ENCODE measurements at regions not wholly inside any gene's neighbourhood (a gene's known extent, or its start where the extent isn't known, plus 50 kb on each side); places are given as distances from the start of the nearest gene placed in this dataset.

DNA sequence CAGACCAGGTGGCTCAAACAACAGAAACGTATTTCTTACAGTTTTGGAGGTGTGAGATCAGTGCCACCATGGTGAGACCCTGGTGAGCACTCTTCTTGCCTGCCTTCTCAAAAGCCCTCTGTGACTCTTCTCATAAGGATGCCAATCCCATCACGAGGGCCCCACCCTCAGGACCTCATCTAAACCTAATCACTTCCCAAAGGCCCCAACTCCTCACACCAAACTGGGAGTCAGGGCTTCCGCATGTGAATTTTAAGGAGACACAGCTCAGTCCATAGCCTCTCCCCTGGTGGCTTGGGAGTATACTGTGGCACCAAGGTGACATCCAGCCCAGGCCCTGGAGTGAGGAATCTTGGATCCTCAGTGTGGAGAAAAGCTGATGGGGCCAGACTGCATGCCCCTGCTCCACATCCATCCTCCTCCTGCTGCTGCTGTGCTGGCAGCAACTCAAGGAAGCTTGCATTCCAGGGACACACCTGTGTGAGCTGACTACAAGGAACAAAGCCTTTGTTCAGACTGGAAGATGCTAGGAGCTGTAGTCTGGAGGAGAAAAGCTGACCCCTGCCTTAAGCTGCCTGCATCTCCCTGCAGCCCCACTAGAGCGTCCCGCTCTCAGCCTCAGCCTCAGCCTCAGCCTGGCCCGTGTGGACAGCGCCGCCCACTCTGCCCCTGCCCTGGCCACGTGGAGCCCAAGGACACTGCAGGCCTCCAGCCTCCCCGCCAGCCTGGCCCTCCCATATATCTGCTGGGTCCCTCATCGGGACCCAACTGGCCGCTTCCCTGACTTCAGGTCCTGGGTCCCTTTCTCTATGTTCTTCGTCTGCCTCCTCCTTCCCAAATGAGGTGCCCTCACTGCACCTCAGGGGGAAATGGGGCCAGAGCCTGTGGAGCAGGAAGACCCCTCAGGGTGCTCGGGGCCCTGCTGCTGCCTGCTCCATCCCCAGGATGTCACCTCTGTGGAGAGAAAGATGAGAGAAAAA is 87.8 kb upstream of the RAB6C start:
- no peak for DNase-seq
- Histone ChIP-seq H3K4me1 (ENCODE audit: low read length) (no peaks in the 10 kb centered on the region), H3K4me3 (ENCODE audit: low read length) (no peak overlapping the region), H3K4me2 (ENCODE audit: low read depth, low read length, poor library complexity, severe bottlenecking) (no peak overlapping the region), H4K20me1 (ENCODE audit: insufficient read depth, low read depth, low read length) (no peaks in the 10 kb centered on the region), H3K79me2 (ENCODE audit: low read length) (no peaks in the 10 kb centered on the region), H2AFZ (ENCODE audit: low read length) (no peak overlapping the region), H3K27me3 (ENCODE audit: low read length) (no peaks in the 10 kb centered on the region), H3K27ac (ENCODE audit: low read length) (no peak overlapping the region), H3K9me2 (replicated peaks; ENCODE audit: insufficient read depth, low read length) (no peaks in the 10 kb centered on the region), H3K36me3 (ENCODE audit: insufficient read depth, low read length) (no peaks in the 10 kb centered on the region), H3K9ac (ENCODE audit: low read length) (no peak overlapping the region), H3K9me3 (ENCODE audit: low read length) (no peaks in the 10 kb centered on the region)

DNA sequence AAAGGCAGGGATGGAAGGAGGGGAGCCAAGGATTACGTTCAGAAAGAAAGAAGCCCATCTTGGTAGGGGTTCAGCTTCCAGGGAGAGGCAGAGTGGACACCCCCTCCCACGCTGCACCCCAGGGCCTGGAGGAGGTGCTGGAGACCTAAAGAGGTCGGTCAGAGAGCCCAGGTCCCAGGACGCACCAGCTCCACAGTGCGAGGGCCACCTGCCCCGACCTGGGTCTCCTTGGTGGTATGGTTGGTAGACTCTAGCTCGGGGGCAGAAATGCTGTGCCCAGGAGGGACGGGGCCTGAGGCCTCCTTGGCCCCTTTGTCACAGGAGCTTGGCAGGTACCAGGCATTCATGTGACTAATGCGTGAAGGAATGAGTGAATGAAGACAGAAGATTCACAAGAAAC is 87.1 kb upstream of the RAB6C start:
- no peak overlapping the region for H3K4me3 ChIP-seq (ENCODE audit: low read length)
- no peaks in the 10 kb centered on the region for H3K4me1 ChIP-seq (ENCODE audit: low read length)
- H3K27ac ChIP-seq (ENCODE audit: low read length) = no peak overlapping the region
- DNase-seq = no peak
- no peaks in the 10 kb centered on the region for H3K9me2 ChIP-seq (replicated peaks; ENCODE audit: insufficient read depth, low read length)
- no peaks in the 10 kb centered on the region for H3K36me3 ChIP-seq (ENCODE audit: insufficient read depth, low read length)
- H3K9ac ChIP-seq (ENCODE audit: low read length) = no peak overlapping the region
- no peak overlapping the region for H3K4me2 ChIP-seq (ENCODE audit: low read depth, low read length, poor library complexity, severe bottlenecking)
- no peak overlapping the region for H2AFZ ChIP-seq (ENCODE audit: low read length)
- H3K79me2 ChIP-seq (ENCODE audit: low read length) = no peaks in the 10 kb centered on the region
- H3K27me3 ChIP-seq (ENCODE audit: low read length) = no peaks in the 10 kb centered on the region
- no peaks in the 10 kb centered on the region for H4K20me1 ChIP-seq (ENCODE audit: insufficient read depth, low read depth, low read length)
- no peaks in the 10 kb centered on the region for H3K9me3 ChIP-seq (ENCODE audit: low read length)

DNA sequence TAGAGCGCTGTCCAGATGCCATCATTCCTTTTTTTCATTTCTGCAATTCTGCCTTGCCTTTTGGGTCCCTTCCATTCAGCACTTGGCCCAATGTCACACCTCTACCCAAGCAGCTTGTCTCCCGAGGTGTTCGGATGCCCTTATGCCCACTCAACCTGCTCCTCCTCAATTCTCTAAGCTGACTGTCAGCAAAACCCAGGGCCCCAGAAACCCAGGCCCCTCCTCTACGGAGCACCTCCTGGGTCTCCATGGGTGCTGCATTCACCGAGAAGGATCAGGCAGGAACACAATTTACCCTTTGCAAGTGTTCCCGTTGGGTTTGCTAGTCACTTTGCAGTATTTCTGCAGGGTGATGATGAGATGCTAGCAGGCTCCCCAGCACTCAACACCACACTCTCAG is 86.7 kb upstream of the RAB6C start:
- no peak overlapping the region for H2AFZ ChIP-seq (ENCODE audit: low read length)
- H3K9me2 ChIP-seq (replicated peaks; ENCODE audit: insufficient read depth, low read length) = no peaks in the 10 kb centered on the region
- no peaks in the 10 kb centered on the region for H4K20me1 ChIP-seq (ENCODE audit: insufficient read depth, low read depth, low read length)
- no peaks in the 10 kb centered on the region for H3K79me2 ChIP-seq (ENCODE audit: low read length)
- H3K36me3 ChIP-seq (ENCODE audit: insufficient read depth, low read length) = no peaks in the 10 kb centered on the region
- no peaks in the 10 kb centered on the region for H3K4me1 ChIP-seq (ENCODE audit: low read length)
- H3K9ac ChIP-seq (ENCODE audit: low read length) = no peak overlapping the region
- DNase-seq = no peak
- H3K9me3 ChIP-seq (ENCODE audit: low read length) = no peaks in the 10 kb centered on the region
- H3K4me3 ChIP-seq (ENCODE audit: low read length) = no peak overlapping the region
- H3K27me3 ChIP-seq (ENCODE audit: low read length) = no peaks in the 10 kb centered on the region
- no peak overlapping the region for H3K27ac ChIP-seq (ENCODE audit: low read length)
- no peak overlapping the region for H3K4me2 ChIP-seq (ENCODE audit: low read depth, low read length, poor library complexity, severe bottlenecking)

DNA sequence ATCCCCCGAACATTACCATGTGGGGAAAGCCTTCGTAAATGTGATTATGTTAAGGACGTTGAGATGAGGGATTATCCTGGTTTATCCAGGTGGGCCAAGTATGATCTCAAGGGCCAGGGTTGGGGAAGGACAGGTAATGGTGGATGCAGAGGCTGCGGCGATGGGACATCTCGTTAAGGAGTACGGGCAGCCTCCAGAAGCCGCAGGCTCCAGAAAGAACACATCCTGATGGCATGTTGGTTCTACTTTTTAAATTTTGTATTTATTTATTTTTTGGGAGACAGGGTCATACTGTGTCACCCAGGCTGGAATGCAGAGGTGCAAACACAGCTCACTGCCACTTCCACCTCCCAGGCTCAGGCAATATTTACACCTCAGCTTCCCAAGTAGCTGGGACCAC is 86.2 kb upstream of the RAB6C start:
- no peak overlapping the region for H3K27ac ChIP-seq (ENCODE audit: low read length)
- H3K9me2 ChIP-seq (replicated peaks; ENCODE audit: insufficient read depth, low read length) = no peaks in the 10 kb centered on the region
- H3K9ac ChIP-seq (ENCODE audit: low read length) = no peak overlapping the region
- no peaks in the 10 kb centered on the region for H4K20me1 ChIP-seq (ENCODE audit: insufficient read depth, low read depth, low read length)
- H2AFZ ChIP-seq (ENCODE audit: low read length) = no peak overlapping the region
- no peak for DNase-seq
- no peaks in the 10 kb centered on the region for H3K9me3 ChIP-seq (ENCODE audit: low read length)
- no peaks in the 10 kb centered on the region for H3K79me2 ChIP-seq (ENCODE audit: low read length)
- no peak overlapping the region for H3K4me2 ChIP-seq (ENCODE audit: low read depth, low read length, poor library complexity, severe bottlenecking)
- H3K27me3 ChIP-seq (ENCODE audit: low read length) = no peaks in the 10 kb centered on the region
- H3K4me1 ChIP-seq (ENCODE audit: low read length) = no peaks in the 10 kb centered on the region
- no peak overlapping the region for H3K4me3 ChIP-seq (ENCODE audit: low read length)
- H3K36me3 ChIP-seq (ENCODE audit: insufficient read depth, low read length) = no peaks in the 10 kb centered on the region

DNA sequence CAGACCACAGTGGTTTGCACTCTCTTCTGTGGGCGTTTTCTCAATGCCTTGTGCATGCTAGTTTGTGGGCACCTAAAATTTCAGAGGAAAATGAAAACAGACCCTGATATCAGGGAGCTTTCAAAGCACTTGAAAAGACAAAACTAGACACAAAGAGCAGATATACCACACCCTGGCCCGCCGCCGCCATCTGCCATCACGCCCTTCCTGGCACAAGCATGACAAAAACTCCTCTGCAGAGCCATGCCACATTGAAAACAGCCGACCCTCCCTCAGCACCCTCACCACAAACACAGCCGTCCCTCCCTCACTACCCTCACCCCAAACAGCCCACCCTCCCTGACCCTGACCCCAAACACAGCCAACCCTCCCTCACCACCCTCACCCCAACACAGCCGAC is 84.8 kb upstream of the RAB6C start:
- H3K4me1 ChIP-seq (ENCODE audit: low read length) = no peaks in the 10 kb centered on the region
- H3K9ac ChIP-seq (ENCODE audit: low read length) = no peak overlapping the region
- no peak overlapping the region for H2AFZ ChIP-seq (ENCODE audit: low read length)
- DNase-seq = no peak
- H3K4me3 ChIP-seq (ENCODE audit: low read length) = no peak overlapping the region
- no peaks in the 10 kb centered on the region for H3K9me3 ChIP-seq (ENCODE audit: low read length)
- no peak overlapping the region for H3K4me2 ChIP-seq (ENCODE audit: low read depth, low read length, poor library complexity, severe bottlenecking)
- H4K20me1 ChIP-seq (ENCODE audit: insufficient read depth, low read depth, low read length) = no peaks in the 10 kb centered on the region
- no peak overlapping the region for H3K27ac ChIP-seq (ENCODE audit: low read length)
- H3K36me3 ChIP-seq (ENCODE audit: insufficient read depth, low read length) = no peaks in the 10 kb centered on the region
- H3K9me2 ChIP-seq (replicated peaks; ENCODE audit: insufficient read depth, low read length) = no peaks in the 10 kb centered on the region
- H3K27me3 ChIP-seq (ENCODE audit: low read length) = no peaks in the 10 kb centered on the region
- no peaks in the 10 kb centered on the region for H3K79me2 ChIP-seq (ENCODE audit: low read length)

DNA sequence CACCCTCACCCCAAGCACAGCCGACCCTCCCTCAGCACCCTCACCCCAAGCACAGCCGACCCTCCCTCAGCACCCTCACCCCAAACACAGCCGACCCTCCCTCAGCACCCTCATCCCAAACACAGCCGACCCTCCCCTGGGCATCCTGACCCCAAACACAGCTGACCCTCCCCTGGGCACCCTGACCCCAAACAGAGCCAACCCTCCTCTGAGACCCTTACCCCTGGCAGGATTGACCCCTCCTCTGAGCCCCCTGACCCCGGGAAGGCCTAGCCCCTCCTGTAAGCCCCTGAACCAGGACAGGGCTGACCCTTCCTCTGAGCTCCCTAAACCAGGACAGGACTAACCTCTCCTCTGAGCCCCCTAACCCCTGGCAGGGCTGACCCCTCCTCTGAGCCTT is 84.4 kb upstream of the RAB6C start:
- Histone ChIP-seq H3K79me2 (ENCODE audit: low read length) (no peaks in the 10 kb centered on the region), H3K27me3 (ENCODE audit: low read length) (no peaks in the 10 kb centered on the region), H3K4me2 (ENCODE audit: low read depth, low read length, poor library complexity, severe bottlenecking) (no peak overlapping the region), H2AFZ (ENCODE audit: low read length) (no peak overlapping the region), H4K20me1 (ENCODE audit: insufficient read depth, low read depth, low read length) (no peaks in the 10 kb centered on the region), H3K4me3 (ENCODE audit: low read length) (no peak overlapping the region), H3K4me1 (ENCODE audit: low read length) (no peaks in the 10 kb centered on the region), H3K27ac (ENCODE audit: low read length) (no peak overlapping the region), H3K9me3 (ENCODE audit: low read length) (no peaks in the 10 kb centered on the region), H3K36me3 (ENCODE audit: insufficient read depth, low read length) (no peaks in the 10 kb centered on the region), H3K9me2 (replicated peaks; ENCODE audit: insufficient read depth, low read length) (no peaks in the 10 kb centered on the region), H3K9ac (ENCODE audit: low read length) (no peak overlapping the region)
- no peak for DNase-seq

DNA sequence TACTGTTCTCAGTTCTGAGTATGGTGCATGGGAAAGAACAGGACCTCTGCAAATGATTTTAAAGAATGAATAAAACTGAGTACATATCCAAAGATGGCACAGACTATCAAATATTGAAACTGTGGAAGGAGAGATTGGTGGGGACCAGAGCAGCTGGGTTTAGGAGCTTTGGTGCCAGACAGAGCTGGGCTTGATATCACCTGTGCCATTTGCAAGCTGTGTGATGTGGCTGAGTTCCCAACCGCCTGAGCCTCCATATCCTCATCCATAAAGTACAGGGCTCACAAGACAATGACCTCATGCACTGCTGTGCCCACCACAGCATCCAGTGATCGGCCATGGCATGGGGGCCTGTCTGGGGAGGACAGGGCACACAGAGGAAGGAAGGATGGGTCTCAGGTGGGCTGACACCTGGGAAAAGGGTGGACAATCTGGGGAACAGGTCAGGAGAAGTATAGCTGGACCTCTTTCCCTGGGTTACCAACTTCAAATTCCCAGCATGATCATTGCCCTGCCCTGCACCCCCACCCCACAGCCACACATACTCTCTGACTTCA is 83.9 kb upstream of the RAB6C start:
- Histone ChIP-seq H3K36me3 (ENCODE audit: insufficient read depth, low read length) (no peaks in the 10 kb centered on the region), H4K20me1 (ENCODE audit: insufficient read depth, low read depth, low read length) (no peaks in the 10 kb centered on the region), H3K27me3 (ENCODE audit: low read length) (no peaks in the 10 kb centered on the region), H3K9me2 (replicated peaks; ENCODE audit: insufficient read depth, low read length) (no peaks in the 10 kb centered on the region), H3K4me1 (ENCODE audit: low read length) (no peaks in the 10 kb centered on the region), H3K4me2 (ENCODE audit: low read depth, low read length, poor library complexity, severe bottlenecking) (no peak overlapping the region), H3K9ac (ENCODE audit: low read length) (no peak overlapping the region), H2AFZ (ENCODE audit: low read length) (no peak overlapping the region), H3K79me2 (ENCODE audit: low read length) (no peaks in the 10 kb centered on the region), H3K4me3 (ENCODE audit: low read length) (no peak overlapping the region), H3K27ac (ENCODE audit: low read length) (no peak overlapping the region), H3K9me3 (ENCODE audit: low read length) (no peaks in the 10 kb centered on the region)
- no peak for DNase-seq

DNA sequence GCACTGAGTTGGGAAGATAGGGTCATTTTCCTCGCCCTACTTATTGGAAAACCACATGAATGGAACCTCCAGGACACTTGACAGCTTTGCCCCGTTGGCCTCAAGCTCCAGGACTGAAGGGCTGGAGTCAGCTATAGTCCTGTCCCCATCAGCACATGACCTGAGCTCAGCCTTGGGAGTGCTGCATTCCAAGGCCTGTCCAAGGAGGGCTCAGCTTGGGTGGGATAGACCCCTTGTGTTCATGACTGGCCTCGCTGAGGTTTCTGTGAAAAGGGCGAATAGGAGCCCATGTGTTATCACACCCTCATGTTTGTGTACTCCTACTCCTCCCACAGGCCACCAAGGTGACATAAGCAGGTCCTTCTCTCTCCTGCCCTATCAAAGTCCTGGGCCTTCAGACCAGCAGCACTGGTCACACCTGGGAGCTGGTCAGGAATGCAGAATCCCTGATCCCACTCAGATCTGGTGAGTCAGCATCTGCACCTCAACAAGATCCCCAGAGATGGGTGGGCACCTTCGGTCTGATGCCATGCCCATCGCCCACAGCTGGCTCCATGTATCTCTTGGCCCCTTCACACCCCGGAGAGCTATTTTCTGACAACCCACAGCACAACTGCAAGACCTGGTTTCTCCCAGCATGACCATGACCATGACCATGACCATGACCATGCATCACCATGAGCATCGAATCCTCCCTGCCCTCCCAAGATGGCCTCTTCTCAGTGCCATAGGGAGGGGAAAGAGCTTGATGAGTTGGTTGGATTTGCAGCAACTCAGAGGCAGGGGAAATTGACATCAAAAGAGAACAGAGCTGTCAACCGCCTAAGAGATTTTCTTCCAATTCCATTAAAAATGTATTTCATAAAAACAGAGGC is 83.0 kb upstream of the RAB6C start:
- Histone ChIP-seq H3K4me2 (ENCODE audit: low read depth, low read length, poor library complexity, severe bottlenecking) (no peak overlapping the region), H3K4me3 (ENCODE audit: low read length) (no peak overlapping the region), H3K4me1 (ENCODE audit: low read length) (no peaks in the 10 kb centered on the region), H2AFZ (ENCODE audit: low read length) (no peak overlapping the region), H3K9me3 (ENCODE audit: low read length) (no peaks in the 10 kb centered on the region), H3K79me2 (ENCODE audit: low read length) (no peaks in the 10 kb centered on the region), H4K20me1 (ENCODE audit: insufficient read depth, low read depth, low read length) (no peaks in the 10 kb centered on the region), H3K9ac (ENCODE audit: low read length) (no peak overlapping the region), H3K27me3 (ENCODE audit: low read length) (no peaks in the 10 kb centered on the region), H3K9me2 (replicated peaks; ENCODE audit: insufficient read depth, low read length) (no peaks in the 10 kb centered on the region), H3K36me3 (ENCODE audit: insufficient read depth, low read length) (no peaks in the 10 kb centered on the region), H3K27ac (ENCODE audit: low read length) (no peak overlapping the region)
- no peak for DNase-seq
